Fibroblast of skin of right quadriceps (primary cell): ENCODE measurements at regions not wholly inside any gene's neighbourhood (a gene's known extent, or its start where the extent isn't known, plus 50 kb on each side); places are given as distances from the start of the nearest gene placed in this dataset.

ENCODE experiments used
- DNase-seq: peaks from one replicate; pipeline ENCODE4 v3.0.0-alpha.2; 2013

GRCh38 chr4:41394481-41394894, 137.8 kb downstream of the UCHL1 start:
- no peak for DNase-seq

- no peak for DNase-seq
Observed at GRCh38 chr4:41396214-41396613, 139.5 kb downstream of the UCHL1 start.

GRCh38 chr4:41396869-41397268, 140.1 kb downstream of the UCHL1 start:
- DNase-seq, result no peak

GRCh38 chr4:41399231-41399630, 138.7 kb upstream of the LIMCH1 start:
- peak; percentile 57 for DNase-seq

- peak; percentile 48 for DNase-seq
Observed at GRCh38 chr4:41400296-41400695, 137.7 kb upstream of the LIMCH1 start.

GRCh38 chr4:41405464-41406112, 132.4 kb upstream of the LIMCH1 start:
- no peak for DNase-seq

- DNase-seq, result no peak
Observed at GRCh38 chr4:41406113-41406516, 131.8 kb upstream of the LIMCH1 start.

- DNase-seq, result no peak
Observed at GRCh38 chr4:41408150-41408549, 129.8 kb upstream of the LIMCH1 start.

GRCh38 chr4:41408859-41409593, 128.9 kb upstream of the LIMCH1 start:
- no peak for DNase-seq

GRCh38 chr4:41409594-41409895, 128.4 kb upstream of the LIMCH1 start:
- DNase-seq, result no peak

- no peak for DNase-seq
Observed at GRCh38 chr4:41410049-41410448, 127.9 kb upstream of the LIMCH1 start.

- peak; percentile 65 for DNase-seq
Observed at GRCh38 chr4:41413670-41414411, 124.1 kb upstream of the LIMCH1 start.

GRCh38 chr4:41414412-41414779, 123.6 kb upstream of the LIMCH1 start:
- no peak for DNase-seq

GRCh38 chr4:41418444-41418843, 119.5 kb upstream of the LIMCH1 start:
- DNase-seq, result peak; percentile 72

- no peak for DNase-seq
Observed at GRCh38 chr4:41420541-41420940, 117.4 kb upstream of the LIMCH1 start.

- DNase-seq, result no peak
Observed at GRCh38 chr4:41423117-41423516, 114.8 kb upstream of the LIMCH1 start.

- no peak for DNase-seq
Observed at GRCh38 chr4:41424522-41424921, 113.4 kb upstream of the LIMCH1 start.

GRCh38 chr4:41425650-41426049, 112.3 kb upstream of the LIMCH1 start:
- DNase-seq, result no peak

GRCh38 chr4:41426539-41426938, 111.4 kb upstream of the LIMCH1 start:
- no peak for DNase-seq

- no peak for DNase-seq
Observed at GRCh38 chr4:41427306-41427882, 110.6 kb upstream of the LIMCH1 start.

- no peak for DNase-seq
Observed at GRCh38 chr4:41427931-41428600, 109.9 kb upstream of the LIMCH1 start.

GRCh38 chr4:41428601-41429279, 109.2 kb upstream of the LIMCH1 start:
- no peak for DNase-seq

GRCh38 chr4:41429280-41429669, 108.7 kb upstream of the LIMCH1 start:
- no peak for DNase-seq
